Activated CD8-positive, alpha-beta memory T cell treated with anti-CD3 and anti-CD28 coated beads, Interleukin-2, amount 10 ng/mL, durations not matched to agents 7 days and 5 days (primary cell): ENCODE measurements at regions not wholly inside any gene's neighbourhood (a gene's known extent, or its start where the extent isn't known, plus 50 kb on each side); places are given as distances from the start of the nearest gene placed in this dataset.

ENCODE experiments used
- ATAC-seq: fragments of 150-1000 bp; cut with Tn5 transposase; one replicate; pipeline ENCODE4 v1.10.0; 2021; ENCODE audit warnings: moderate library complexity
- CTCF ChIA-PET: fragments of 350-600 bp; sonication (Branson Sonifier 250); formaldehyde crosslinking; loops from one replicate; lab custom pipeline; 2021; ENCODE audit warnings: antibody characterized with exemption; lab: Charles Lee
- DNase-seq: peaks from one replicate; pipeline ENCODE4 v3.0.0-alpha.2; 2020
- H3K27ac Mint-ChIP-seq: one replicate; pipeline ENCODE4 v1.8.0; 2021; ENCODE audit warnings: mild to moderate bottlenecking, mixed read lengths
- H3K27me3 Mint-ChIP-seq: one replicate; pipeline ENCODE4 v1.8.0; 2021; ENCODE audit warnings: mixed read lengths
- H3K36me3 Mint-ChIP-seq: one replicate; pipeline ENCODE4 v1.8.0; 2021; ENCODE audit warnings: mild to moderate bottlenecking, mixed read lengths
- H3K4me1 Mint-ChIP-seq: one replicate; pipeline ENCODE4 v1.8.0; 2021; ENCODE audit warnings: mixed read lengths
- H3K4me3 Mint-ChIP-seq: one replicate; pipeline ENCODE4 v1.8.0; 2021; ENCODE audit warnings: mild to moderate bottlenecking, moderate library complexity, mixed read lengths
- H3K9me3 Mint-ChIP-seq: one replicate; pipeline ENCODE4 v1.8.0; 2022; ENCODE audit warnings: low read depth, mixed read lengths

DNA sequence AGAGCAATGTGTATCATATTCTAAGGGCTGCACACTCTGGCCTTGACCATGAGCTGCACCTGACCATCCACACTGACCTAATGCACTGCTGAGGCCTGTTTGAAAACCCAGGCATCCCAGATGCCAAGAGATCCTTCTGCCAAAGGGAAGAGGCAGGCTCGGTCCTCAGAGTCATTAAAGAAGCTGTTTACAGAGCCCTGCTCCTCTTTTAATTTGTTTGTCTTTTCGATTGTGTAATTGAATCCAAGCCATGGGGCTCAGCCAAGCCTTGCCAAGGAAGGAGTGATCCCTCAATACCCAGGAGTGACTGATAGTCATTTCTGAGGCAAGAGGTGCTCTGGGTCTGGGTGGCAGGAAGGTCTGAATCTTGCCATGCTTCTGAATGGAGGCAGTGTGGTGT lies 94.5 kb upstream of the ISX start:
- CTCF ChIA-PET = no interaction called here
- Mint-ChIP-seq H3K4me3 (no peak overlapping the region), H3K9me3 (peaks cover 7% of the 10 kb centered on the region), H3K4me1 (no peaks in the 10 kb centered on the region), H3K36me3 (no peaks in the 10 kb centered on the region), H3K27me3 (no peaks in the 10 kb centered on the region), H3K27ac (no peak overlapping the region)
- ATAC-seq (no peak), DNase-seq (no peak)

DNA sequence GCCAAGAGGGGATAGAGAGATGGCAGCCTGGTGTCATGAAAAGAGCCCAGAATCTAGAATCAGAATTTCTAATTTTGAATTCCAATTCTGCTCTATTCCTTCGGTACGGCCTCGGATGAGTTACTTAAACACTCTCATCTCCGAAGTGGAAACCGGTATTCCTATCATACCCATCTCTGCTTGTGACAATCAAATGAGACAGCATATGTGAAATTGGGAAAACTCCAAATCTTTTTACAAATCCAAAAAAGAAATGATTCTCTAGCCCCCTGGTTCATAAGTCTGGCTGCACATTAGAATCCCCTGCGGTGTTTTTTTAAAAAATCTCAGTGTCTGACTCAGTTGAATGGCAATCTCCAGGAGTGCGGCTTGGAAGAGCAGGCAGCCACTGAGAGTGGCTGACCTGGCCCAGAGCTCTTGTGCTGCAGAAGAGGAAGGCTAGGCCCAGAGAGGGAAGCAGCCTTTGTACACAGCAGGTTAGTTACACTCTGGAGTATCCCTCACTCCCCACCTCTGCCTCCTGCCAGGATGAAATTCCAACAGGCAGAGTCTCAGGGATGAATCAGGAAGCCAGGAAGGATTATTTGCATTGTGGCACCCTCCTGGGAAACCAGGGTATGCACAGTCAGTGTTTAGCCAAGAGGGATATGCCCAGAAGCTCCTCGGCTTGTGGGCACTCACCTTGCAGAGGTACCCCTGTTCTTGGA lies 93.6 kb upstream of the ISX start:
- CTCF ChIA-PET = no interaction called here
- Mint-ChIP-seq H3K4me3 (no peak overlapping the region), H3K27ac (no peak overlapping the region), H3K36me3 (no peaks in the 10 kb centered on the region), H3K9me3 (peaks cover 7% of the 10 kb centered on the region), H3K27me3 (no peaks in the 10 kb centered on the region), H3K4me1 (no peaks in the 10 kb centered on the region)
- no peak for DNase-seq
- no peak for ATAC-seq

DNA sequence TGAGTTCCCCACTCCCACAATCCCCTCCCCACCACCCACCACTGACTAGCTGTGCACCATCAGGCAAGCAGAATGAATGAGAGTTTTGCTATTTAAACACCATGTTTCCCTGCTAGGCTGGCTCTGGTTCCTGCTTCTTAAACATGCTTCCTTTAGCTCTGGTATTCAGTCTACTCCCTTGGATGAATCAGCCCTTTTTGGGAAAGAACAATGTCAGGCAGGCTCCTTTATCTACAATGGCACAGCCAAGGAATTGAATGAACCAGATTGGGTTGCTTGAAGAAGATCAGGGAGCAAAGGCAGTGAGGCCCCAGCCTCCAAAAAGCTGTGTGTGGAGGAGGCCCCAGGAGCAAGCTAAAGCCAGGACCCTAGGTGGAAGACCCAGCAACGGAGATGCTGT lies 92.9 kb upstream of the ISX start:
- Mint-ChIP-seq H3K9me3 (peaks cover 7% of the 10 kb centered on the region), H3K4me3 (no peak overlapping the region)

DNA sequence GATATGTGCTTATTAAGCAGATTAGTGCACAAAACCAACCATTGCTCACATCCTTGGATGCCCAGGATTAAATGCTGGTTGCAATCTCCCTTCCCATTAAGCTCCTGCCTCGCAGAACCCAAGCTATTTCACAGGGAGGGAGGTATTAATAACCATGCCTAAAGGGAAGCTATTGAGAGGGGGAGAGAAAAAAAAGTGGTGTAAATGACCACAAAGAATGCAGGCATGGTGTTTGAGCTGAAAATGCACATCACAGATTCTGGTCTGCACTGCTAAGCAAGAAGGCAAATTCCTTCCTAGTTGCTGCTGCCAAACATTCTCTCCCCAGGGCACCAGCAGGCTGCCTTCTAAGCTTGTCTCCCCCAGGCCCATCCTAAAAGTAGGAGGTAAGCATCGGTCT lies 92.0 kb upstream of the ISX start:
- ATAC-seq (no peak), DNase-seq (no peak)
- Mint-ChIP-seq H3K27ac (no peak overlapping the region), H3K27me3 (no peaks in the 10 kb centered on the region), H3K36me3 (no peaks in the 10 kb centered on the region), H3K9me3 (peaks cover 7% of the 10 kb centered on the region), H3K4me1 (no peaks in the 10 kb centered on the region), H3K4me3 (no peak overlapping the region)
- CTCF ChIA-PET = interaction anchor here (0.8 kb wide), 1 partner anchor 177 kb away, joined by 3 read pairs; no protein-coding TSS in a partner anchor

More for the DNA sequence above, 92.9 kb upstream of the ISX start:
- Mint-ChIP-seq H3K27me3 (no peaks in the 10 kb centered on the region), H3K36me3 (no peaks in the 10 kb centered on the region), H3K4me1 (no peaks in the 10 kb centered on the region), H3K27ac (no peak overlapping the region)
- CTCF ChIA-PET = no interaction called here
- DNase-seq (no peak), ATAC-seq (no peak)

DNA sequence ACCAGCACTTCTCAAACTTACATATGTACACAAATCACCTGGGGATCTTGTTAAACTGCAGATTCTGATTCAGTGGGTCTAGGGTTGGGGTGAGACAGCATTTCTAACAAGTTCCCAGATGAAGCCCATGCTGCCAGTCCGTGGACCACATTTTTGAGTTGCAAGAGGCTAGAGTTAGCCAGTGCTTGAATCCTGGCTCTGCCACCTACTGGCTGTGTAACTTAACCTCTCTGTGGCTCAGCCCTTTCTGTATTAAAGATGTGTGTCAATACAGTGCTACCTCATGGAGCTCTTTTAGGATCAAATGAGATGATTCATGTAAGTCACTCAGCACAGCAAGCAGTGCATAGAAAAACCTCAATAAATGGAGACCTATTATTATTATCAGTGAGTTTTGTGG lies 90.2 kb upstream of the ISX start:
- Mint-ChIP-seq H3K27ac (no peak overlapping the region), H3K4me3 (no peak overlapping the region), H3K4me1 (no peaks in the 10 kb centered on the region), H3K36me3 (no peaks in the 10 kb centered on the region), H3K9me3 (peaks cover 7% of the 10 kb centered on the region), H3K27me3 (no peaks in the 10 kb centered on the region)
- DNase-seq = no peak
- ATAC-seq = no peak
- CTCF ChIA-PET = interaction anchor here (1.4 kb wide), 1 partner anchor 175 kb away, joined by 4 read pairs; no protein-coding TSS in a partner anchor

DNA sequence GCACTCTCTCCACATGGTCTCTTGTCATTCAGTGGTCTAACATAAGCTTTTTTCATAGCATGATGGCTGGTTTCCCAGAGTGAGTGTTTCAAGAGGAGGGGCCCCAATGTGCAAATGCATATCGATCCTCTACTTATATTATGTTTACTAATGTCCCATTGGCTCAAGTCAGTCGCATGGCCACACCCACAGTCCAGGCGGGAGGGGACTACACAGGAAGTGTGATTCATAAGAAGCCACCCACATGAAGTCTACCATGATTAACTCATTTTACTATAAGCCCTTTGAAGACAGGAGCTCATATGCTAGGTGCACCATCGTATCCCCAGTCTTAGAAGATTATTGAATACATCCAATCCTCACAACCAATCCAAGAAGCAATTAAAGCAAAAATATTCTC lies 89.5 kb upstream of the ISX start:
- H3K36me3 Mint-ChIP-seq = no peaks in the 10 kb centered on the region
- H3K4me3 Mint-ChIP-seq = no peak overlapping the region
- CTCF ChIA-PET = no interaction called here
- H3K9me3 Mint-ChIP-seq = peaks cover 7% of the 10 kb centered on the region
- DNase-seq (no peak), ATAC-seq (no peak)
- H3K27me3 Mint-ChIP-seq = no peaks in the 10 kb centered on the region
- H3K27ac Mint-ChIP-seq = no peak overlapping the region
- H3K4me1 Mint-ChIP-seq = no peaks in the 10 kb centered on the region

DNA sequence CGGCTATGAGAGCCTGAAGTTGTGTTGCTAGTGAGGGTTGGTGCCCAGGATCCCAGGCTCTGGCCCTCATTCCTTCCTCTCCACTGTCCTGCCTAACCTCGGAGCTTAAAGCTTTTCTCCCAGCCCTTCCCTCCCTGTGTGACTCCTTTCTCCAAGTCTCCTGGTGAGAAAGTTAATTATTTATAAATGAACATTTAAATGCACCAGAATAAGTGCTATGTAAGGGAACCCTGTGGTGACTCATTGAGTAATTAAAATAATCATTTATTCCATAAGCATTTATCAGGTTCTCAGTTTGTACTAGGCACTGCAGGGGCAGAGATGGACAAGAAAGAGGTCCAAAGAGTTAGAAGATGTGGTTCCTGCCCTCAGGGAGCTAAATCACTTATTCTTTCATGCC lies 89.1 kb upstream of the ISX start:
- H3K4me1 Mint-ChIP-seq = no peaks in the 10 kb centered on the region
- no peak overlapping the region for H3K4me3 Mint-ChIP-seq
- H3K27ac Mint-ChIP-seq = no peak overlapping the region
- DNase-seq (no peak), ATAC-seq (no peak)
- H3K9me3 Mint-ChIP-seq = peaks cover 7% of the 10 kb centered on the region
- no peaks in the 10 kb centered on the region for H3K36me3 Mint-ChIP-seq
- H3K27me3 Mint-ChIP-seq = no peaks in the 10 kb centered on the region
- CTCF ChIA-PET = no interaction called here

DNA sequence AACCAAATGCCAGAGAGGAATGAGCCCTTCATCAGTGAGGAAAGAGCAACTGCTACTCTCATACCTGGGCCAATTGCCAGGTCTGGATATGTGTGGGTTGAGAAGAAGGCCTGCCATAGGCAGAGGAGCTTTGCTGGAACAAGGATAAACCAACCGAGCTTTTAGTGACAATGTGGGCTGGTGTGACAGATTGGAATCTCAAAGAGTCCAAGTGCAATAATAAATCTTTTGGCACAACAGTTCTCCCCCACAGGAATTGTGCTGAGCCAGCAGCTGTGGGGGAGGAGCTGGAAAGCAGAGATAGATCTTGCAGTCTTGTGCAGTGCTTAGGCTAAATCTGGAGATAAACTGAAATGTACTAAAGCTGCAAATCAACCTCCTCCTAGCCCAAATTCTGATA lies 79.4 kb upstream of the ISX start:
- Mint-ChIP-seq H3K27ac (no peak overlapping the region), H3K36me3 (no peaks in the 10 kb centered on the region), H3K9me3 (peaks cover 13% of the 10 kb centered on the region), H3K27me3 (no peaks in the 10 kb centered on the region), H3K4me3 (no peak overlapping the region), H3K4me1 (no peaks in the 10 kb centered on the region)
- CTCF ChIA-PET = no interaction called here
- DNase-seq (no peak), ATAC-seq (no peak)

DNA sequence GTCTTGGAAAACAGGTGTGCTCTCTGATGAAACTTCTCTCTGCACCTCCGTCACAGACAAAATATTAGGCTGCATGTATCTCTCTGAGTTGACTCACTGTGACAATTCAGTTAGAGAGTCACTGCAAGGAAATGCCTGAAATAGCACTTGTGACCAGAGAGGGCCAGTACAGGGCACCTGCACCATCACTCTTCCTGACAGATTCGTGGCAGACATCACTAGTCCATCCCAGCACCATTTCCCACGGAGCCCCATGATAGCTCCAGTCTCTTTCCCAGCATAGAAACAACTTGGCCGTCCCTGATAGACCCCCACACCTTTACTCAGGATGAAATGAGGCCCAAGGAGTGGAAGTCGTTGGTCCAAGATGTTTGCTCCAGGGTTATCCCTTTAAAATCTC lies 73.3 kb upstream of the ISX start:
- Mint-ChIP-seq H3K27me3 (no peaks in the 10 kb centered on the region), H3K9me3 (peaks cover 3% of the 10 kb centered on the region), H3K27ac (no peak overlapping the region), H3K36me3 (no peaks in the 10 kb centered on the region), H3K4me1 (no peaks in the 10 kb centered on the region), H3K4me3 (no peak overlapping the region)
- CTCF ChIA-PET = no interaction called here
- DNase-seq (no peak), ATAC-seq (no peak)

DNA sequence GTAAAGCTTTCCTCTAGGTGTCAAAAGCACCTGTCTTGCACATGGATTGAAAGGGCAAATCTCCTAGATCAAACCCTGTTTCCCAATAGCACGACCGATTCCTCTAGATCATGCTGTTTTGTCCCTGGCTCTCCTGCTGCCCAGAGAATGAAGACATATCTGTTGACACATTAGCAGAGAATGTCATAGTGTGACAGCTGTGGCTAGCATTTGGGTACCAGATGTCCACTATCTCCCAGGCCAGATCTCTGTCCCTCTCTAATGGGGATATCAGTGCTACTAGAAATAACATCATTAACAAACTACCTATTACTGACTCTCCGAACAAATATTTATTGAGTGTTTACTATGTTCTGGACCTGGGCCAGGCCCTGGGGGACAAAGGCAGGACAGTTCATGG lies 72.4 kb upstream of the ISX start:
- ATAC-seq = no peak
- no peaks in the 10 kb centered on the region for H3K27me3 Mint-ChIP-seq

DNA sequence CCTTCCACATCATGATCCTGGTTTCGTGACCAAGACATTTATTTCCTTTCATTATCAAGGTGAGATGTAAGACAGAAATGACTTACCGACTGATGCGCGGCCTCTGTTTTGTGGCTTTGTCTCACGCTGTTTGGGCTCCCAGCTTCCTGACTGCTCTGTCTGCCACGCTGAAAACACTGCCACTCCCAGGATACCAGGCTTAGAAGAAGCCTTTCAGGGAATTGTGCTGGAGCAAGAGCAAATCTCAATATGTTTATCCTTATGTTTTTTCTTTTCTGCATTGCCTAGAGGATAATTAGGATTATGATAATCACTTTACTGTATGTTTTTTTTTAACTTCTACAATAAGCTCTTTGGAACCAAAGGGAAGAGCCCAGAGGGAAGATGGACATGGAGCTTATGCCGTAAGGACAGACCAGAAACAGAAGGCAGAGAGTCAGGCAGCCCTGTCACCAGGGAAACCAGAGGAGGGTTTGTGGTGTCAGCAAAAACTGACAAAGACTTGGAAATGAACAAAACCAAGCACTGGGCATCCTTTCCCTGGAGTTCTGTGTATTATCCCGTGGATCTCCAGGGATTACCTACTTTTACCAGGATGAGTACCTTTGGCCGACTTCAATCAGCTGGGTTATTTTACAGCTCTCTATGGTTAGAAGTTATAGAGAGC lies 68.2 kb upstream of the ISX start:
- no peaks in the 10 kb centered on the region for H3K4me1 Mint-ChIP-seq
- no peak overlapping the region for H3K27ac Mint-ChIP-seq

More for the DNA sequence above, 72.4 kb upstream of the ISX start:
- CTCF ChIA-PET = no interaction called here
- Mint-ChIP-seq H3K36me3 (no peaks in the 10 kb centered on the region), H3K4me3 (no peak overlapping the region), H3K27ac (no peak overlapping the region), H3K9me3 (no peaks in the 10 kb centered on the region), H3K4me1 (no peaks in the 10 kb centered on the region)
- no peak for DNase-seq

DNA sequence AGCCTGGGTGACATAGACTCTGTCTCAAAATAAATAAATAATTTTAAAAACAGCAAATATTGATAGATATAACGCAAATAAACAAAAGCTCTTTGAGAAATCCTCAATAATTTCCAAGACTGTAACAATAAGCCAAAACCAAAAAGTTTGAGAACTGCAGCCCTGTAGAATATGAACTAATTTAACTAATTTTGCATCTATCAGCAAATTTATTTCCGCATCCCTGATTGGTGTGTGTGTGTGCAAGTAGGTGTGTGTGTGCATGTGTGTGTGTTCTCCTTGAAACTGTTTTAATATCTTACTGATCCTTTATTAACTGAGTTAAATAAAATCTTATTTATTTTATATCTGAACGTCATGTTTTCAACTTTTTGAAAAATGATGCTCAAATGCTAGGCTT lies 67.0 kb upstream of the ISX start:
- CTCF ChIA-PET = no interaction called here
- Mint-ChIP-seq H3K27me3 (no peaks in the 10 kb centered on the region), H3K9me3 (no peaks in the 10 kb centered on the region)

More for the DNA sequence above, 68.2 kb upstream of the ISX start:
- no peak overlapping the region for H3K4me3 Mint-ChIP-seq
- no peak for DNase-seq
- H3K36me3 Mint-ChIP-seq = no peaks in the 10 kb centered on the region
- H3K27me3 Mint-ChIP-seq = no peaks in the 10 kb centered on the region
- H3K9me3 Mint-ChIP-seq = no peaks in the 10 kb centered on the region
- CTCF ChIA-PET = no interaction called here
- ATAC-seq = no peak

DNA sequence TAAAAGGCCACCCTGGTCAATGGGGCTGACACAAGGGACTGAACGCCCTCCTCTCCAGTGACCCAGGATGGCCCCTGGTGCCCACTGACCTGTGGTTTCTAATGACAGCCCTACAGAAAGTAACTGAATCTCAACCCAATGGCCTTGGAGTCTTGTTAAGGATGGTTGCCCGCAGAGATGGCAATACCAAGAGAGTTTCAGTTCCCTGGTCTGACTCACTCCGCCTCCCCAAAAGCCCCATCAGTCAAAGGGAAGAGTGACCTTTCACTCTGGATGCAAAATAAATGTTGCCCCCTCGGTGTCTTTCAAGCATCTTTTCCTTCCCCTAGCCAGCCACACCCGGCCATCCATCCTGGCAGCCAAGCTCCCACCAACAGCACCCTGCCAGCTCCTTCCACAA lies 57.7 kb upstream of the ISX start:
- no peak overlapping the region for H3K27ac Mint-ChIP-seq
- no peak overlapping the region for H3K4me3 Mint-ChIP-seq
- no peaks in the 10 kb centered on the region for H3K36me3 Mint-ChIP-seq
- H3K9me3 Mint-ChIP-seq = no peaks in the 10 kb centered on the region
- ATAC-seq = no peak
- no peaks in the 10 kb centered on the region for H3K4me1 Mint-ChIP-seq
- CTCF ChIA-PET = no interaction called here
- no peak for DNase-seq
- H3K27me3 Mint-ChIP-seq = no peaks in the 10 kb centered on the region

More for the DNA sequence above, 67.0 kb upstream of the ISX start:
- Mint-ChIP-seq H3K4me3 (no peak overlapping the region), H3K36me3 (no peaks in the 10 kb centered on the region), H3K27ac (no peak overlapping the region), H3K4me1 (no peaks in the 10 kb centered on the region)
- ATAC-seq (no peak), DNase-seq (no peak)

DNA sequence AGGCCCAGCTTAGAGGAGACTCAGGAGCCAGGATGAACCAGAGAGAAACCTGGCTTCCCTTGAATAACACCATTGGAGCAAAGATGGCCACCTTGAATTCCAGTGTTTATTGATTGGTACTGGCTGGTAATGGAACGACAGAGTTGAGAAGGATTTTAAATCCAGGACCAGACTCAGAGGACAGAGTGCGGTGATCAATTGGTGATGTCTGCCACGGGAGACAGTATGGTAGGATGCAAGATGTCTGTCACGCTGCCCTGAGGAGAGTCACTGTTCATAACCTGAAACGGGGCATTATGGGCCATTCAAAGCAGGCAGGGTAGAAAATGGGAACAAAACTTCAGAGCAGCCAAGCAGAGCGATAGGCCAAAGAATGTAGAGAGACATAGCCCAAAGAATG lies 55.4 kb upstream of the ISX start:
- H3K27ac Mint-ChIP-seq = no peak overlapping the region
- DNase-seq (no peak), ATAC-seq (no peak)
- no peaks in the 10 kb centered on the region for H3K27me3 Mint-ChIP-seq
- CTCF ChIA-PET = no interaction called here
- H3K4me3 Mint-ChIP-seq = no peak overlapping the region
- no peaks in the 10 kb centered on the region for H3K36me3 Mint-ChIP-seq
- H3K4me1 Mint-ChIP-seq = no peaks in the 10 kb centered on the region
- H3K9me3 Mint-ChIP-seq = no peaks in the 10 kb centered on the region
